HG02981 (cell line): ENCODE measurements at regions not wholly inside any gene's neighbourhood (a gene's known extent, or its start where the extent isn't known, plus 50 kb on each side); places are given as distances from the start of the nearest gene placed in this dataset.

Experiments used
- ATAC-seq: cut with Tn5 transposase; IDR thresholded peaks from one replicate; pipeline ENCODE4 v1.9.1; 2021; ENCODE audit warnings: mild to moderate bottlenecking, moderate library complexity; ENCODE audit not compliant: unreplicated experiment

- ATAC-seq, result no peak
Observed at GRCh38 chr6:40313582-40313981, 273.6 kb downstream of the LRFN2 start.

DNA sequence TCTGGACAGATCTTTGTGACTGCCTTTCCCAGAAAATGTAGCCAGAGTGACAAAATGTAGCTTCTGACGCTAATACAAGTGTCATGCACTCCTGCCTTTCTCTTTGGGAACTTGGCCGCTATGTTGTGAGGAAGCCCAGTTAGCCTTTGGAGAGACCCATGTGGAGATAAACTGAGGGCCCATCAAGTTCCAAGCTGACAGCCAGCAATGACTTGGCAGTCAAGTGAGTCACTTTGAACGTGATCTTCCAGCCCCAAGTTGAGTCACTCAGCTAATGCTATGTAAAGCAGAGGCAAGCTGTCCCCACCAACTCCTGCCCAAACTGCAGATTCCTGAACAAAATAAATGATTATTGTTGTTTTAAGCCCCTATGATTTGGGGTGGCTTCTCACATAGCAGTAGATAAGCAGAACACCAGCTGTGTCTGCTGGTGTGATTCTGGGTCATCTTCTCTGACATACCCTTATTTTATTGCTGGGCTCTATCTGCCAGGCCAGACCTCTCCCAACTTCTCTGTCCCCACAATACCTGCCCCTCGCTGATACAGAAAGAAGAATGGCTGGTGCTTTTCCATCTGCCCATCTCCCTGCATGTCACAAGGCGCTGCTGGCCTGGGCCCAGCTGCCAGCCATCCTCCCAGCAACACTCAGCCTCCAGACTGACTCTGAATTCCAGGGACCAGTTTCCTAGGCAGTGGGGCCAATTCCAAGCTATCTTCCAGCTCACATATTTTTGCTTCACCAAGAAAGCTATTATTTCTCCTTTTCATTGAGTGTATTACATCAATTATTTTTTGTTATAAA, 274.8 kb downstream of the LRFN2 start:
- ATAC-seq, result no peak

DNA sequence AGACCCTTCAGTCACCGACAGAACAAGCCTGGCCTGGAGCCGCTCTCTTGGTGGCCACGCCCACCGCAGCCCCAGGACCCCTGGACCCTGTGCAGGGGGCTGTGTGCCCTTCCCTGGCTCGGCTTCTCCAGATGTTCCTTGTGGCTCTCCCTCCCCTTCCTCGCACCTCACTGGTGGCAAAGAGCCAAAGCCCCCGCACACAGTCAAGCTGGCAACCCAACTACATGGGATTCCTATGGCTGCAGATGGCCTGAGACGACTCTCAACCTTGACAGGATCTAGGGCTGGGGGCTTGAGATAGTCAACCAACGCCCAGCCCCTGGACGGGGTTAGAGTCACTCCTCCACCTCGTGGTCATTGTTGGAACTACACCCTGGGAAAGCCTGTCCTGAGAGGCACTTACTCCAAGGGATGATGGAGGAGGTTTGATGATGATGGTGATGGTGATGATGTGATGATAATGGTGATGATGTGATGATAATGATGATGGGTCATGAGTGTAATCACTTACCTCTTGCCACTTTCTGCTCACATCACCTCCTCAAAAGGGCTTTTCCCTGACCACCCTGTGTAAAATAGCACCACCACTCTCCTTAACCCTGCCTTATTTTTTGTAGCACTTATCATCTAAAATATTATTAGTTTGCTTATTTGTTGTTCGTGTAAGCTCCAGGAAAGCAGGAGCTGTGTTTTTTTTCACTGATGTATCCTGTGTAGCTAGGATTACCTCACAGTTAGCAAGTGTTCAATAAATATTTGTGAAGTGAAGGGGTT, 278.4 kb downstream of the LRFN2 start:
- ATAC-seq, result peak; percentile 54

GRCh38 chr6:40307712-40308111, 279.5 kb downstream of the LRFN2 start:
- no peak for ATAC-seq

DNA sequence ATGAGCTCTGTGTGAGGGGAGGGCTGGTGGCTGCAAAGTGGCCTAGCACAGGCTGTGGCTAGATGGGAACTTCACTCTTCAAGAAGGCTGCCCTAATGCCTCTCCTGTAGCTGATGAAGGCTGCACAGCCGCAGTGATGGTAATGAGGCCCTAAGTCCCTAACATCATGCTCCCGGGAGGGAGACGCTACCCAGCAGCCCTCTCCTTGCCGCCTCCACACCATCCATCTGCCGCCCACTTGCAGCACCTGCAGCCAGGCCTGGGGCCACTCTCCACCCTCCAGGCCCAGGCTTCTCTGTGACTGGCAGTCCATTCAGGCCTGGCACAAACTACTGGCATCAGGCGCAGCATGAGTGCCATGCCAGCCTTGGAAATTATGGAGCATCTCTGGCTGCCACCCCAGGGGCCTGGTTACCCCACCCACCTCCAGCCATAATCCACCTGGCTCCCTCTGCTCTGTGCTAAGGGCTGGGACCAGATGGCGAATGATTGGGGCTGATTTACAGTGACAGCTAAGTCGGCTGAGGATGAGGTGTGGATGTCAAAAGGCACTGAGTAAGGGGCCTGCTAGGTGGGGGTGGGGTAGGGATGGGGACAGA, 284.2 kb downstream of the LRFN2 start:
- ATAC-seq, result no peak

DNA sequence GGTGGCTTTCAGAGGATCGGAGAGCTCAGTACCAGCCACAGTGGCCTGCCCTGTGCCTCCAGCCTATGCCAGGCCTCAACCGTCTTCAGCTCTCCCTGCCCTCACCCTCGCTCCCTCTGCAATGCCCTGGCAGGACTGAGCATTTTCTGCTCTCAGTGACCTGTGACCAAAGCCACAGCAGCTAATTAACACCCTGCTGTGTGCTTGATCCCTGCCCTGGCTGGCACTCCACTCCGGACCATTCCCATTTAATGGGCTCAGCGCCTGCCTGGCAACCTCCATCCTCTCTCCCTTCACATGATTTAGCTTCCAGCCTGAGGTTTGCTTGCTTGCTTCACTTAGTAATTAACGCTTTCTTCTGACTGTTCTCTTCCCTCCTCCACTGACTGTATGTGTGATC, 287.5 kb downstream of the LRFN2 start:
- ATAC-seq, result no peak

DNA sequence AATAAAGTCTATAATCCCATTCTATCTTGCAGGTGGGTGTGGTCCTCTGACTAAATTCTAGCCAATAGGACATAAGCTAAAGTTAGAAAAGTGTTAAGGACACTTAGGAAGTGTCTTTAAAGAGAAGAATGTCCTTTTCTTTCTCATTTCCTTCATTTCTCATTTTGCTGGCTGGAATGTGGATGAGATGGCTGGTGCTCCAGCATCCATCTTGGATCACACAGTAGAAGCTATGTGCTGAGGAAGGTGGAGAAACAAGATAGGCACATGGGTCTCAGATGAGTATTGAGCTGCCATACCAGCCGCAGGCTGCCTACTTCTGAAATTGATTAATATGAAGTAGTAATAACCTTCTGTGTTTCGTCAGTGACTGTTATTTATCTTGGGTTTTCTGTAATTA, 289.0 kb downstream of the LRFN2 start:
- ATAC-seq, result no peak

GRCh38 chr6:40295251-40295950, 291.8 kb downstream of the LRFN2 start:
- no peak for ATAC-seq

DNA sequence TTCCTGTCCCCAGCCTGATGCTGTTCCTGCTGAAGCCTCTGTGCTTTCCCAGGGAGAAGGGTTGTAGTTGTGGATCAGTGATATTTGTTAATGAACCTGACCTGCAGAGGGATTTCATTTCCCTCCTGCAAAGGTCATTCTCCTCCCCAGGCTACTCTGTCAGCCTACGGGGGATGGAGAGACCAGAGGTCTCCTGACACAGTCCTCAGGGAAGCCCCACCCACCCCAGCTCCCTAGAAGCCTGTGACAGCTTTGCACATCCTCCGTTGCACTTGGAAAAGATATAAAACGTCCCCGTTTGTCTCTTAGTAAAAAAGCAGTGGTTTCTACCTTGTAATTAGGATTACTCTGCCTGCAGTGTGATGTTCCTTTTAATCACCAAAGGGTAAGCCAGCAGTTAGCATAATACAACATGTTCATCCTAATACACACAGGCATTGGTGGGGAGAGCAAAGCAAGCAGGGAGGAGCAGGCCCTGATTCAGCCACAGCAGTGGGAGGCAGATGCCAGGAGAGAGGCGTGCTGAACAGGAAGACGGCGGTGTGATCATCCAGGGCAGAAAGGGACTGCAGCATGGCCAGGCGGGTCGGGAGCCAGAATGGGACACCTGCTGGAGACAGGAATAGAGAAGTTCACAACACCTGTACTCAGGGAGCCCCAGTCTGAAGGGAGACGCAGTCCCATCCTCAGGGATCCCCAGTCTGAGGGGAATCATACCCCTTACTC, 293.5 kb downstream of the LRFN2 start:
- no peak for ATAC-seq

GRCh38 chr6:40293060-40293459, 294.1 kb downstream of the LRFN2 start:
- ATAC-seq, result no peak

GRCh38 chr6:40290816-40291215, 296.3 kb downstream of the LRFN2 start:
- no peak for ATAC-seq

GRCh38 chr6:40288919-40289318, 298.2 kb downstream of the LRFN2 start:
- ATAC-seq, result no peak

DNA sequence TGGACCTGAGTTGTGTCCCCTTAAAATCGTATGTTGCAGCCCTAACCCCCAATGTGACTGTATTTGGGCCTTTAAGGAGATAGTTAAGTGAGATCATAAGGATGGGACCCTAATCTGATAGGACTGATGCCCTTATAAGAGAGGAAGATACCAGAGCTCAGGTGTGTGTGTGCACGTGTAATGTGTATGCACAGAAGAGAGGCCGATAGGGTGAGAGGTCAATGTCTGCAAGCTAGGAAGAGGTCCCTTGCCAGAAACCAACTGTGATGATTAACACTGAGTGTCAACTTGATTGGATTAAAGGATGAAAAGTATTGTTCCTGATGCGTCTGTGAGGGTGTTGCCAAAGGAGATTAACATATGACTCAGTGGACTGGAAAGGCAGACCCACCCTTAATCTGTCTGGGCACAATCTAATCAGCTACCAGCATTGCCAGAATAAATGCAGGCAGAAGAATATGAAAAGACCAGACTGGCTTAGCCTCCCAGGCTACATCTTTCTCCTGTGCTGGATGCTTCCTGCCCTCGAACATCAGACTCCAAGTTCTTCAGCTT, 299.8 kb downstream of the LRFN2 start:
- ATAC-seq, result no peak

GRCh38 chr6:40286721-40287120, 300.4 kb downstream of the LRFN2 start:
- ATAC-seq, result no peak

DNA sequence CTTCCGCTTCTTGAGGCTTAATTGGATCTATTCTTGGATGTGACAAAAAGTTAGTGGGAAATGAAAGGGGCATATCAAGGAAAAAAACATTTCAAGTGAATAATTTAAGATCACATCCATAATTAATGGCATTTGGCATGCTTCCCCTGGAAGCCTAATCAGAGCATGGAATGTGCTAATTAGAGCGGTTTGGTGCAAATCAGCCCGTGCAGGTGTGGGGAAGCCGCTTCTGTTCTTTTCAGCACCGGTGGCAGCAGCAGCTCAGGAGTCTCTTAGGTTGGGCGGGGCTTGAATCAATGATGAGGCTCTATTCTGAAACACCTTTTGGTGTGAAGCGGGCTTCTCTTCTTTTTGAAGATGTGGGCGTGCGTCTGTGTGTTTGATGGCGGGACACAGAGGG, 301.2 kb downstream of the LRFN2 start:
- no peak for ATAC-seq

- no peak for ATAC-seq
Observed at GRCh38 chr6:40285535-40285934, 301.6 kb downstream of the LRFN2 start.

- no peak for ATAC-seq
Observed at GRCh38 chr6:40282986-40283385, 304.2 kb downstream of the LRFN2 start.

DNA sequence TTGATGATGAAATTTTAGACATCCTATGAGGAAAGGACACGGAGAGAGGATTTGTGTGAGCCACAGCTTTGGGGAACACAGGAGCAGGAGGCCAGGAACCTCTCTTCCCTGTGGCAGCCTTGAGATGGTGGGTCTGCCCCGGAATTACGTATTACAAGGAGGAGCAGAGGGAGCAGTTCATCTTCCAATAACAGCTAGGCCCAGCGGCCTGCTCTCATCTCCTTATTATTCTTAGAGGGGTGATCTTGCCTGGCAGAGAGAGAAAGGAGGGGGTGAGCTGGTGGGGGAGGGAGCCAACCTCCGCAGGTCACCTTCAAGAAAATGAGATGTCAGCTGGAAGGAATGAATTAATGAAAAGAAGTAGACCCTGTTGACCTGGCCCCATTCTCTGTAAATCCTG, 305.8 kb downstream of the LRFN2 start:
- no peak for ATAC-seq

GRCh38 chr6:40280231-40280630, 306.9 kb downstream of the LRFN2 start:
- no peak for ATAC-seq

DNA sequence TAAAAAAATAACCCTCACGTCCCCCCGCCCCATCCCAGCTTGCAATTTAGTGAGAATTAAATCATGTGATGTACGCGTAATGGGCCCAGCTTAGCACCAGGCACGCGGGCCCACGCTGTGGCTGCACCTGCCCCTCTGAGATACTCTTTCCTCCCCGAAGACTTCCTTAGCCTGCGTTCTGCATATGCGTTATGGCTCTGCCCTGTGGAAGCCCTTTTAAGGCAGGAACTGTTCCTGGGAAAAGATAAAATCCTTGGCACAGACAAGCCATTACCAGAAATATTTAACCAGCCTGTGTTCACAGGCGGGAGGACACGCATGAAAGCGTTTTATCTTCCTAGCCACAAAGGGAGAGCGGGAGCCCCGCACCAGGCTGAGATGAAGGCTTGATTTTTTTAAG, 311.0 kb downstream of the LRFN2 start:
- no peak for ATAC-seq
